ENCODE measurements at regions not wholly inside any gene's neighbourhood (a gene's known extent, or its start where the extent isn't known, plus 50 kb on each side); places are given as distances from the start of the nearest gene placed in this dataset.

GRCh38 chr6:2589171-2589661 is 161.5 kb downstream of the MYLK4 start:
- TF ChIP-seq GATA3 (IDR thresholded peaks at IDR 0.05; ENCODE audit: low read depth, low read length) (no peak), GATA2 (IDR thresholded peaks at IDR 0.05; ENCODE audit: low read depth, low read length) (no peak)
